GM18517 (cell line): ENCODE measurements at regions not wholly inside any gene's neighbourhood (a gene's known extent, or its start where the extent isn't known, plus 50 kb on each side); places are given as distances from the start of the nearest gene placed in this dataset.
"Not testable (repeated sequence)": the region's sequence is repeated elsewhere in the genome, so short reads cannot be mapped to it uniquely, and the experiment has no call there.

ENCODE experiments used
- ATAC-seq: cut with Tn5 transposase; IDR thresholded peaks from one replicate; pipeline ENCODE4 v1.9.1; 2021; ENCODE audit warnings: mild to moderate bottlenecking, moderate library complexity; ENCODE audit not compliant: unreplicated experiment

DNA sequence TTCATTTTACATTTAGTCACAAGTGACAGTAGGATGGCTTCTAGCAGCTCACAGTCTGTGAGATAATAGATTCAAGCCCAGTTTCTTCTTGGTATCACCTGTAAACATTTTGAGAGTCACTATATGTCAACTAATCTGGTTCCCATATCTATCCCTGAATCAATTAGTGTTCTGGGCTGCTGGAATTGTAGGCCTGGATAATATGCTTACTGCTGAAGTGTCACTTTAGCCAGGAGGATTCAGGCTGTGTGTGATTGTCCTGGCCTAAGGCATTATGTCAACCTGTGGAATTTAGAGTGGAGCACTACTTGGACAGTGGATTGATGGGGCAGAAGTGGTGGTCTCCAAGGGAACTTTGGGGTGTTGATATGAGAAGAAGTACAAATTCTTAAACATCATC is 1071.8 kb upstream of the CITED2 start:
- no peak for ATAC-seq

- ATAC-seq = no peak
Observed at GRCh38 chr6:140445474-140446004, 1071.1 kb upstream of the CITED2 start.

GRCh38 chr6:140443112-140443511 is 1068.7 kb upstream of the CITED2 start:
- ATAC-seq = not testable (repeated sequence)

DNA sequence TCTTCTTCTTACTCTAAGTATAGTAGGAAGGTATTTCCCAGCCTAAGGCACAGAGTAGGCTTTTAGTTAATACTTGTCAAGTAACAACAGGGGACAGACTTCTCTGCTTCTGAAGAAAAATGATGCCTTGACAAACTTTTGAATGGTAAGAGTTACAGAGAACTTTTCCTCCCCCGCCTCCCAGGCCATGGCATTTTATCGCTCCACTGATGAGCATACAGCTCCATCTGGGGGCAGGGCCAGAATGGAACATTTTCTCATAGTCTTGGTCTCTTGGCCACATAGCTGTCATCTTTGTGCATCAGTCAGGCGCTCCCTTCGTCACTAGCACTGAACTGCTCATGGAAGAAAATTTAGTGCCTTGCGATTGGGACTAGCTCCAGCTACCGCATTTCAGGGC is 1066.8 kb upstream of the CITED2 start:
- ATAC-seq = no peak

- ATAC-seq = no peak
Observed at GRCh38 chr6:140440223-140440835, 1065.9 kb upstream of the CITED2 start.

GRCh38 chr6:140438346-140438735 is 1063.9 kb upstream of the CITED2 start:
- ATAC-seq = no peak

- no peak for ATAC-seq
Observed at GRCh38 chr6:140437619-140438345, 1063.3 kb upstream of the CITED2 start.

GRCh38 chr6:140436023-140436811 is 1061.8 kb upstream of the CITED2 start:
- ATAC-seq = no peak

DNA sequence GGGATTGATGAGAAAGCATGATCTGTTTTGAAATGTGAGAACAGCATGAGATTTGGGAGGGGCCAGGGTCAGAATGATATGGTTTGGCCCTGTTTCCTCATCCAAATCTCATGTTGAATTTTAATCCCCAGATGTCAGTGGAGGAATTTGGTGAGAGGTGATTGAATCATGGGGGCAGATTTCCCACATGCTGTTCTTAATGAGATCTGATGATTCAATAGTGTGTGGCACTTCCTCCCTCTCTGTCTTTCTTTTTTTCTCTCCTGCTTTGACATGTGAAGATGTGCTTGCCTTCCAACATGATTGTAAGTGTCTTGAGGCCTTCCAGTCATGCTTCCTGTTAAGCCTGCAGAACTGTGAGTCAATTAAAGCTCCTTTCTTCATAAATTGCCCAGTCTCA is 1060.3 kb upstream of the CITED2 start:
- no peak for ATAC-seq

GRCh38 chr6:140433072-140433471 is 1058.6 kb upstream of the CITED2 start:
- ATAC-seq = no peak

DNA sequence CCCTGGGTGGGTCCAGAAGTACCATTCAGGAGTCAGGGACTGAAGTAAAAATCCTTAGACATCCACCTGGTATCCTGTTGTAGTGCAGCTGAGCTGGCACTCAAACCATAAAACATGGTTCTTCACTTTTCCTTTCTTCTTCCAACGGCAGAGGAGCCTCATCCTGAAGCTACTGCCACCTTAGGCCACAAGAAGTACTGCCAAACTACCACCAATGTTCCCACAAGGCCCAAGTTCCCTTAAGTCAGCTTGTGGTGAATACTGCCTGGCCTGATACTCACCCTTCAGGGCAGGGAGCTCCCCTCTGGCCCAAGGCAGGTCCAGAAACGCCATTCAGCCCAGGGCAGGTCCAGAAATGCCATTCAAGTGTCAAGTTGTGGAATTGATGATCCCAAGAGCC is 1053.4 kb upstream of the CITED2 start:
- ATAC-seq = no peak

GRCh38 chr6:140414966-140415620 is 1040.6 kb upstream of the CITED2 start:
- no peak for ATAC-seq

DNA sequence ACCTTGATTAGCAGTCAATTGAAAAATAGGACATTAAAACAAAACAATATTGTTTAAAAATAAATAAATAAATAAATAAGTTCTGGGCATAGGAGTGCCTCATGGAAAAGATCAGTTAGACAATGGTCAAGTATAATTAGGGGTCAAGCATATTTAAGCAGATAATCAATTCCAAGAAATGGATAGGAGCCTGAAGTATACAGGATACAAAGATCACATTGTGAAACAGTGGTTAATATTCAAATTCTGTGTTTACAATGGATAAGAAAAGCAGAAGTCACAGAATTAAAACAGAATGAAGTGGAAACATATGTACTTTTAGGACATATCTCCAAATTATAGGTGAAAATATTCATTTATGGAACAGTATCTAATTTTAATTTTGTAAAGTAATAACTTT is 1028.6 kb upstream of the CITED2 start:
- ATAC-seq = no peak

DNA sequence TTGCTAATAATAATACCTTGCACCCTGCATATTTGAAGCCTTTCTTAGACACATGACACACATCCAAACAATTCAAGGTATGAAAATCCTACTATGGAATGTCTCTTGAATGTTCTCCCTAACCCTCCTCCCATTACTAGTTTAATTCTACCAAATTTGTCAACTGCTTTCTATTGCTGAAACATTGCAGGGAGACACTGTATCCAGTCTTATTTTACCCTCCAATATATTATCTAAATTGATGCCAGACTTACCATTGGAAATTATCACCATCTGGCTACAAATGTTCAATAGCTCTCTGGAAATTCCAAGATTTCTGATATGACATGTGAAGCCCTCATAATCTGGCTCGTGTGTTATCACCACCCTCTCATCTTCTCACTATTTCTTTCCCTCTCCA is 1027.3 kb upstream of the CITED2 start:
- no peak for ATAC-seq

DNA sequence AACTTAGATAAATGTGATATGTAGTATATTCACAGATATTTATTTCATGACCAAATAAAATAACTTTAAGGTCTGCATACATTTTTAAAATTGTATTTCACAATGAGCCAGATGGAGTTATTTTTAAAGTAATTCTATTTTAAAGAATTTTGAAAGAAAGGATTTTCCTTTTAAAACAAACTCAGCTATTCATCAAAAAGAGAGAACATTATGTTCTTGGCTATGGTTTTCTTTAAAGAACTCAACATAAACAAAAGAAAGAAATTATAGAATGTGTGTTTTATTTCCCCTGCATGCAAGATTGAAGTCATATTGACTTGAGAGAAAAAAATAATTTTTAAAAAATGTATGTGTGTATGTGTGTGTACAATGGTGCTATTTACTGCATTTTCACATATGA is 1023.6 kb upstream of the CITED2 start:
- ATAC-seq = no peak

DNA sequence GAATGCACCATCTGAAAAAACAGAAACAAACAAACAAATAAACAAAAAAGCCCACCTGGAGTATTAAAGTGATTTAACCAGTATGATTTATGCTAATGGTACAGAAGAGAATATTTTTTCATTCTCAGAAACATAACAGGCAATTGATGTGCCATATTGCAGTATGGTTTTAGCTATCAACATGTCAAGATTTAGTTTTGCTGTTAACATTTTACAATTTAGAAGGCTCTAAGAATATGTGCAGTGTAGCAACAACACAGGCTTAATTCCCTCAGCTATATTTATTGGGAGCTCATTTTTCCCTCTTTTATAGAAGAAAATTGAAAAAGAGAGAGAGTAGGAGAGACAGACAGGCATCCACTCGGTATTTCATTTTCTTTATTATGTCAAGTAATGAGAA is 1022.7 kb upstream of the CITED2 start:
- no peak for ATAC-seq

GRCh38 chr6:140393665-140394540 is 1019.5 kb upstream of the CITED2 start:
- no peak for ATAC-seq

GRCh38 chr6:140388815-140389214 is 1014.4 kb upstream of the CITED2 start:
- ATAC-seq = no peak

DNA sequence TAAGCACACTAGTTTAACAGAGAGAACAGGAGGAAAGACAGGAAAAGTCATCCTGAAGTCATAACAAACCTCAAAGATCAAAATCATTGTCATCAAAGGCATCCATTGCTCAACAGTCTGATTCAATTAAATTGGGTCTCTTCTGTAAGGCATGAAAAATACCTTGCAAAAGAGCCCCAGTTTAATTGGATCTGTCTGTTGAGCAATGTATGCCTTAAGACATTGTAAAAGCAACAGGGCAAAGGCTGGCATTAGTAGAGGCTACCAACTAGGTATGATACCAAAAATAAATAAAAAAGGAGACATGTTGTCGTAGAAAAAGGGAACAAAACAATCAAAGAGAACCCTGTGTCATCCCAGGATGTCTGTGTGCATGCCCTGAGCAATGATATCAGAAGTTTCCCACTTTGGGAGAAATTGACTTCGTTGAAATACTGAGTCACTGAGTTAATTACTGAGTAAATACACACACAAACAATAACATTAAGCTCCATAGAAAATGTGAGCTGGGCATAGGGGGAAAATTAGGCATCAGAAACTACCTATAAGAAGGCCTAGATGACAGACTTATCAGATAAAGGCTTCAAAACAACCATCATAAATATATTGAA is 1013.8 kb upstream of the CITED2 start:
- no peak for ATAC-seq

DNA sequence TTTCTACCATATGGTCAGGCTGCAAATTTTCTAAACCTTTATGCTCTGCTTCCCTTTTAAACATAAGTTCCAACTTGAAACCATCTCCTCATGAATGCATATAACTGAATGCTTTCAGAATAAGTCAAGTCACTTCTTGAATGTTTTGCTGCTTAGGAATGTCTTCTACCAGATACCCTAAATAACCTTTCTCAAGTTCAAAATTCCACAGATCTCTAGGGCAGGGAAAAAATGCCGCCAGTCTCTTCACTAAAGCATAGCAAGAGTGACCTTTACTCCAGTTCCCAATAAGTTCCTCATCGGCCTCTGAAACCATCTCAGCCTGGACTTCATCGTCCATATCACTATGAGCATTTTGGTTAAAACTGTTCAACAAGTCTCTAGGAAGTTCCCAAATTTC is 1011.2 kb upstream of the CITED2 start:
- no peak for ATAC-seq
